ENCODE measurements at regions not wholly inside any gene's neighbourhood (a gene's known extent, or its start where the extent isn't known, plus 50 kb on each side); places are given as distances from the start of the nearest gene placed in this dataset.

GRCh38 chr12:107500307-107500706 lies 185.3 kb upstream of the PWP1 start:
- TF ChIP-seq CTCF (IDR thresholded peaks at IDR 0.05) (no peak), POLR2A (IDR thresholded peaks at IDR 0.05) (no peak)

All from esophagus squamous epithelium (tissue), 4 donors.